ES-I3 (cell line): ENCODE measurements at regions not wholly inside any gene's neighbourhood (a gene's known extent, or its start where the extent isn't known, plus 50 kb on each side); places are given as distances from the start of the nearest gene placed in this dataset.
"Not testable (repeated sequence)": the region's sequence is repeated elsewhere in the genome, so short reads cannot be mapped to it uniquely, and the experiment has no call there.

ENCODE experiments used
- H3K36me3 ChIP-seq: 2 replicates; pipeline ENCODE4 v1.6.1; 2013; ENCODE audit warnings: mild to moderate bottlenecking, low read length, control low read depth, moderate library complexity; ENCODE audit not compliant: insufficient read depth
- H3K4me1 ChIP-seq: 2 replicates; pipeline ENCODE4 v1.6.1; 2013; ENCODE audit warnings: mild to moderate bottlenecking, control low read depth, low read length; ENCODE audit not compliant: insufficient read depth
- H3K9ac ChIP-seq: 2 replicates; pipeline ENCODE4 v1.6.1; 2013; ENCODE audit warnings: low read depth, mild to moderate bottlenecking, low read length, moderate library complexity
- H3K9me3 ChIP-seq: 2 replicates; pipeline ENCODE4 v1.6.1; 2013; ENCODE audit warnings: mild to moderate bottlenecking, low read length, moderate library complexity; ENCODE audit not compliant: control insufficient read depth, insufficient read depth

- Histone ChIP-seq H3K36me3 (no peaks in the 10 kb centered on the region; the same call in 1 of the 2 replicates), H3K9me3 (no peaks in the 10 kb centered on the region), H3K9ac (no peak overlapping the region), H3K4me1 (no peaks in the 10 kb centered on the region)
Measured at GRCh38 chr5:124126504-124127217, 614.7 kb downstream of the CSNK1G3 start.

- H3K9ac ChIP-seq, result no peak overlapping the region
- no peaks in the 10 kb centered on the region for H3K4me1 ChIP-seq
- no peaks in the 10 kb centered on the region; the same call in 1 of the 2 replicates for H3K36me3 ChIP-seq
- no peaks in the 10 kb centered on the region for H3K9me3 ChIP-seq
Measured at GRCh38 chr5:124124711-124125229, 612.8 kb downstream of the CSNK1G3 start.

DNA sequence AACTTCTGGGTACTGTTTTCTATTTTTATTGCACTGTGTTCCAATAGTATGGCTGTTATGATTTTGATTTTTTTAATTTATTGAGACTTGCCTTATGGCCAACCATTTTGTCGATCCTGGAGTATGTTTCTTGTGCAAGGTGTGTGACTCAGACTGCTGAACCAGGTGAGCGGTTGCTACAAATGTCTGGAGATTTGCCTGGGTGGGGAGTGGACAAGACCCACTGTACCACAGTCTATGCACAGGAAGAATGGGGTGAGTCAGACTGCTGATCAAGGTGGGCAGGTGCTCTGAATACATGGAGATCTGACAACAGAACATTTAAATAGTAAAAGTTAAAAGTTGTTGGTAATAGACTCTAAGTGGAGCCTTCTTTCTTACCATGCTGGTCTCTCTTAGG lies 609.2 kb downstream of the CSNK1G3 start:
- no peaks in the 10 kb centered on the region; the same call in 1 of the 2 replicates for H3K36me3 ChIP-seq
- no peaks in the 10 kb centered on the region for H3K4me1 ChIP-seq
- H3K9ac ChIP-seq, result no peak overlapping the region
- no peaks in the 10 kb centered on the region for H3K9me3 ChIP-seq

GRCh38 chr5:124114911-124115310 lies 602.9 kb downstream of the CSNK1G3 start:
- H3K4me1 ChIP-seq, result no peaks in the 10 kb centered on the region; the same call in 1 of the 2 replicates
- no peaks in the 10 kb centered on the region for H3K36me3 ChIP-seq
- no peaks in the 10 kb centered on the region for H3K9me3 ChIP-seq
- H3K9ac ChIP-seq, result no peak overlapping the region

DNA sequence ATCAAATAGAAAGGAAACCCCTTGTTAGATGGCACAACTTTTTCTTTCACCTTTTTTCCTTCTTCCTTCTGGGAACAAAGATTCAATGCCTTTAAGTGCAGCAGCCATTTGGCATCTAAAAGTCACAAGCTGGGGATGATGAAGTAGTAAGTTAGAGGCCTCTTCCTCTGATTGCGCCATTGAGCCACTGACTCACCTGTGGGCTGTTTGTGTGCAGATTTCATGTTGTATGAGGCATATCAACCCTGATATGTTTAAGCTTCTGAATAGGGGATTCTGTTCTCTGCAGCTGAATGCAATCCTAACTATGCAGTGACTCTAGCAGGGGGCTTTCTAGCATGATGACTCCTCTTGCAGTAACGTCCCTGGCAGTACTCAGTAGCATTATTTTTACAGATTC lies 599.9 kb downstream of the CSNK1G3 start:
- no peak overlapping the region for H3K9ac ChIP-seq
- H3K9me3 ChIP-seq, result no peaks in the 10 kb centered on the region
- H3K36me3 ChIP-seq, result no peaks in the 10 kb centered on the region
- no peaks in the 10 kb centered on the region; the same call in 1 of the 2 replicates for H3K4me1 ChIP-seq

- no peaks in the 10 kb centered on the region; the same call in 1 of the 2 replicates for H3K4me1 ChIP-seq
- no peak overlapping the region for H3K9ac ChIP-seq
Measured at GRCh38 chr5:124110942-124111341, 599.0 kb downstream of the CSNK1G3 start.

DNA sequence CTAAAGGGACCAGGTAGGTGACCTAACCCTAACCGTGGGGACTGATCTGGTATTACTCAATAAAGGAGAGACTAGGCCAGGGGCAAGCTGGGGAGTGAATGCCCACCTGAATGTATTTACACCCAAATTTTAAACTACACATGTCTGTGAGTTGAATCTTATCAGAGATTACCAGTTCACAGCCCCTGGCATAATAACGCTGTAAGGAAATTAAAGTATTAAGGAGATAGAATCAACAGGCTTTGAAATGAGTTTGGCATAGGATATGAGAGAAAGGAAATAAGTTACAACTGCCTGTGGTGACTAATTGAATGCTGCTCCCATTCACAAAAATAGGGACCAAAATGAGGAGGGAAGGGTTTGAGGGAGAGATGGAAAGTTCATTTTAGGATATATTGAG lies 593.3 kb downstream of the CSNK1G3 start:
- Histone ChIP-seq H3K9me3 (no peaks in the 10 kb centered on the region), H3K9ac (no peak overlapping the region), H3K4me1 (no peaks in the 10 kb centered on the region), H3K36me3 (no peaks in the 10 kb centered on the region)

More at GRCh38 chr5:124110942-124111341, 599.0 kb downstream of the CSNK1G3 start:
- H3K9me3 ChIP-seq, result no peaks in the 10 kb centered on the region
- no peaks in the 10 kb centered on the region for H3K36me3 ChIP-seq

GRCh38 chr5:124104821-124105220 lies 592.8 kb downstream of the CSNK1G3 start:
- Histone ChIP-seq H3K36me3 (no peaks in the 10 kb centered on the region), H3K9me3 (no peaks in the 10 kb centered on the region), H3K4me1 (no peaks in the 10 kb centered on the region), H3K9ac (no peak overlapping the region)

DNA sequence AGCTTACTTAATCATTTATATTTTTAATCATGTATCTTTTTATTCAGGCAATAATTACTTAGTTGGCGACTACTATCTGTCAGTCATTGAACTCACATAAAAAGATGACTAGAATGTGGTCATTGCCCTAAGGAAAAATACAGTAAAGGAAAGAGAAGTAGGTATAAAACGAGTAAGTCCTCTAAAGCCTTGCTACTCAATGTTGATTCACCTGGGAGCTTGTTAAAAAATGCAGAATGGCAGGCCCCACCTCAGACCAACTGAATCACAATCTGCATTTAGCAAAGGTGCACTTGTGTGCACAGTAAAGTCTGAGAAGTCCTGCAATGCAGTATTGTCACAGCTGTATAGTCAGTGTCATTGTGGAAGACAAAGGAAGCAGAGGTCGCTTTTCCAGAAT lies 592.4 kb downstream of the CSNK1G3 start:
- no peaks in the 10 kb centered on the region for H3K9me3 ChIP-seq
- H3K9ac ChIP-seq, result no peak overlapping the region
- no peaks in the 10 kb centered on the region for H3K4me1 ChIP-seq
- no peaks in the 10 kb centered on the region for H3K36me3 ChIP-seq

DNA sequence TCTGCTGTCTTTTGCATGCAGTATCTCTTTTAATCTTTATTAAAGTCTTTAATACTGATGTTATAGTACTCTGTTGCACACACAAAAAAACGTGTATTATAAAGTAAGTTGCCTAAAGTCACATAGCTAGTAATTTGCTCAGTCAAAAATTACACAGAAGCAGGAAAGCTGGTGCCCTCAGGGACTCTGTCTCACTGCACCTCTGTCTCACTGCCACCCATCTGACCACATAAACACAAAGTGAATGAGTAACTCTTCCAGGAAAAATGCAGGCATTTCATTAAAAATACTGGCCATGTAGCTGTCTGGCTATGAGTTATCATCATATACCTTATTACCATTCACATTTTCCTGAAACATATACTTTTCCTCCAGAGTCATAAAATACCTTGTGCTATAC lies 591.7 kb downstream of the CSNK1G3 start:
- Histone ChIP-seq H3K36me3 (no peaks in the 10 kb centered on the region), H3K4me1 (no peaks in the 10 kb centered on the region), H3K9ac (no peak overlapping the region), H3K9me3 (no peaks in the 10 kb centered on the region)

DNA sequence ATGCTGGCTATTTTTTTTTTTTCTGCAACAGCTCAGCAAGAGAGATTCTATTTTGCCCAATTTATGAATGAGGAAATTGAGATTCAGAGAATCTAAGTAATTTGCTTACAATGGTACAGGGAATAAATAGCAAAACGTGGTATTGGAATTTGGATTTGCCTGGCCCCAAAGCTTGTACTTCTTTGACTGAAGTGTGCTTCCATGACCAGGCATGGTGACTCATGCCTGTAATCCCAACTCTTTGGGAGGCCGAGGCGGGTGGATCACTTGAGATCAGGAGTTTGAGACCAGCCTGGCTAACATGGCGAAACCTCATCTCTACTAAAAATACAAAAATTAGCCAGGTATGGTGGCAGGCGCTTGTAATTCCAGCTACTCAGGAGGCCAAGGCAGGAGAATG lies 591.1 kb downstream of the CSNK1G3 start:
- not testable (repeated sequence) for H3K4me1 ChIP-seq, H3K36me3 ChIP-seq, H3K9ac ChIP-seq, H3K9me3 ChIP-seq

GRCh38 chr5:124102486-124102885 lies 590.5 kb downstream of the CSNK1G3 start:
- H3K36me3 ChIP-seq, result no peaks in the 10 kb centered on the region
- no peaks in the 10 kb centered on the region for H3K9me3 ChIP-seq
- H3K4me1 ChIP-seq, result no peaks in the 10 kb centered on the region
- no peak overlapping the region for H3K9ac ChIP-seq

DNA sequence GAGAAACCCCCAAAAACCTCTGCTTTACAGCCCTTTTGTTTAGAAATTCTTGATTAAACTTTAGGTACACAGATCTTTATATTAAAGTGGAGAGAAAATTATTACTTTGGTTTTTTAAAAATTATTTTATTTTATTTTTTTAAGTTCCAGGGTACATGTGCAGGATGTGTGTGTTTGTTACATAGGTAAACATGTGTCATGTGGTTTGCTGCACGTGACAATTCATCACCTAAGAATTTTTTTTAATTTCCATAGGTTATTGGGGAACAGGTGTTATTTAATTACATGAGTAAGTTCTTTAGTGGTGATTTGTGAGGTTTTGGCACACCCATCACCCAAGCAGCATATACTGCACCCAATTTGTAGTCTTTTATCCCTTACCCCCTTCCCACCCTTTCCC lies 581.7 kb downstream of the CSNK1G3 start:
- no peaks in the 10 kb centered on the region for H3K9me3 ChIP-seq
- H3K4me1 ChIP-seq, result peaks cover 2% of the 10 kb centered on the region
- H3K36me3 ChIP-seq, result no peaks in the 10 kb centered on the region
- no peak overlapping the region for H3K9ac ChIP-seq

DNA sequence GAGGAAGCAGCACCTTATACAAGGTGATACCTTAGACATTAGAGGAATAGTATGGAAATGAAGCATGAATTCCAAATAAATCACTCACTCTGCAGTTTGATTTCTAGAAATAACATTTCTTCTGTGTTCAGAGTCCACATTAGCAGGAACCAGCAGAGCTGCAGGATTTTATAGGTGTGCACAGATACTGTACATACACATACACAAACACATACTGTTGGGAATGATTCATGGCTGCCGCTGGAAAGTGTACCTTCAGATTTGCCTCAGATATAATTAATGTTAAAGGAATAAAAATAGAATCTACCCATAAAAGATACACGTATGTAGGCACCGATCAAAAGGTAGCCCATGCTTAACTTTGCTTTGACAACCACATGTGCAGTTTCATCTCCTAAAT lies 578.1 kb downstream of the CSNK1G3 start:
- Histone ChIP-seq H3K4me1 (peaks cover 18% of the 10 kb centered on the region), H3K36me3 (no peaks in the 10 kb centered on the region), H3K9me3 (no peaks in the 10 kb centered on the region), H3K9ac (no peak overlapping the region)

DNA sequence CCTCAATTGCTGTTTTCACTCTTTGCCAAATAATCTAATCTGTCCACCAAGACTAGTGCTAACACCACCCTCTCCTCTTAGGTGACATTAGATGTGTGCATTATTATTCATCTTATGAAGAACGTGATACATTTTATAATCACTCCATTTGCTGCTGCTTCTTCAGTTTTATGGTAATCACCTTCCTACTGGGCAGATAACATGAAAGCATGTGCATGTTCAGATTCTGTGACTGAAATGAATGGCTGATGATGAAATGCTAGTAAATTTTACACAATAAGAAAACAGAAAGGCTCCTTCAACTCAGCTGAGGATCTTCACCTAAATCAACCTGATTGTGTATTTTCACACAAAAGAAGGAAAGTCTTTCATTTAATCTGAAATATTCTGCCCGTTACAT lies 577.6 kb downstream of the CSNK1G3 start:
- no peaks in the 10 kb centered on the region for H3K9me3 ChIP-seq
- no peak overlapping the region for H3K9ac ChIP-seq
- H3K4me1 ChIP-seq, result peaks cover 18% of the 10 kb centered on the region
- no peaks in the 10 kb centered on the region for H3K36me3 ChIP-seq
